HepG2 (cell line): ENCODE measurements at regions not wholly inside any gene's neighbourhood (a gene's known extent, or its start where the extent isn't known, plus 50 kb on each side); places are given as distances from the start of the nearest gene placed in this dataset.

Experiments
- ATAC-seq: fragments of 200-7000 bp; cut with Tn5 transposase; 3 replicates; pipeline ENCODE4 v1.9.1; 2020; ENCODE audit warnings: mild to moderate bottlenecking, moderate library complexity
- BruUV-seq: library from RNA; stranded (reverse); fragments of 400-500 nt; replicated peaks from 2 replicates; lab custom pipeline; 2021; lab: Mats Ljungman, UMichigan
- CTCF ChIA-PET: fragments of 300-600 bp; formaldehyde crosslinking; extraction: SDS; loops from one replicate; lab custom pipeline; 2021; ENCODE audit warnings: low total read pairs, inconsistent platforms, low intra/inter-chr PET ratio; lab: Yijun Ruan, JAX
- POLR2A ChIA-PET: fragments of 350-600 bp; sonication (Branson Sonifier 250); formaldehyde crosslinking; loops from one replicate; lab custom pipeline; 2020; ENCODE audit warnings: antibody characterized with exemption, inconsistent platforms; lab: Yijun Ruan, JAX
- DNase-seq: peaks from one replicate; pipeline ENCODE4 v3.0.0-alpha.2; 2015; ENCODE audit warnings: low spot score
- FAIRE-seq: peaks from 3 replicates; lab custom pipeline; 2011; peaks lifted over from hg19 to GRCh38; lab: Jason Lieb, UNC
- H2AFZ ChIP-seq: one replicate; pipeline ENCODE4 v1.6.1; 2011; ENCODE audit warnings: low read length, inconsistent platforms
- H3K27ac ChIP-seq: fragments of 300-600 bp; 3 replicates; pipeline ENCODE4 v1.8.0; 2011; ENCODE audit warnings: mixed run types, mild to moderate bottlenecking, mixed read lengths, low read length, inconsistent platforms; ENCODE audit not compliant: insufficient read depth; ENCODE audit errors: extremely low read length
- H3K27me3 ChIP-seq, 2 experiments: fragments of 200-600 bp in 1 of 2; 2 replicates in 1 of 2; 3 replicates in 1 of 2; pipeline versions ENCODE4 v1.6.0 to v1.8.0; 2011; ENCODE audit warnings: low read length in 2 of 2, mild to moderate bottlenecking in 2 of 2, moderate library complexity in 2 of 2, inconsistent platforms in 1 of 2; ENCODE audit not compliant: insufficient read depth in 2 of 2, control insufficient read depth in 1 of 2
- H3K36me3 ChIP-seq, 2 experiments: fragments of 200-600 bp in 1 of 2; replicated peaks in 1 of 2; 2 replicates in 1 of 2; 3 replicates in 1 of 2; pipeline versions ENCODE4 v1.5.1 to v1.8.0; 2011; ENCODE audit warnings: low read length in 2 of 2, inconsistent platforms in 1 of 2; ENCODE audit not compliant: insufficient read depth in 2 of 2, control insufficient read depth in 1 of 2
- H3K4me1 ChIP-seq: 2 replicates; pipeline ENCODE4 v1.5.1; 2012; ENCODE audit warnings: low read length, inconsistent platforms; ENCODE audit not compliant: insufficient read depth
- H3K4me2 ChIP-seq: 2 replicates; pipeline ENCODE4 v1.6.0; 2011; ENCODE audit warnings: low read depth, low read length, inconsistent platforms
- H3K4me3 ChIP-seq, 3 experiments: fragments of 200-600 bp in 1 of 3; sonication (generic), shearing (Covaris generic) in 1 of 3; replicated peaks in 1 of 3; 2 replicates each; pipeline ENCODE4 v1.5.1; 2011 to 2016; ENCODE audit warnings: low read length in 3 of 3, inconsistent platforms in 2 of 3, low read depth in 2 of 3, mild to moderate bottlenecking in 2 of 3, control low read depth in 1 of 3, mixed read lengths in 1 of 3; ENCODE audit not compliant: insufficient read depth in 1 of 3
- H3K79me2 ChIP-seq: one replicate; pipeline ENCODE4 v1.6.1; 2011; ENCODE audit warnings: low read length, inconsistent platforms; ENCODE audit not compliant: insufficient read depth
- H3K9ac ChIP-seq: 2 replicates; pipeline ENCODE4 v1.6.0; 2011; ENCODE audit warnings: mild to moderate bottlenecking, low read depth, low read length, inconsistent platforms; ENCODE audit not compliant: insufficient read depth
- H3K9me3 ChIP-seq: 2 replicates; pipeline ENCODE4 v1.5.1; 2012; ENCODE audit warnings: mild to moderate bottlenecking, low read length
- H4K20me1 ChIP-seq: 2 replicates; pipeline ENCODE4 v1.6.0; 2011; ENCODE audit warnings: inconsistent platforms, mild to moderate bottlenecking, low read length, moderate library complexity; ENCODE audit not compliant: insufficient read depth
- AKAP8 ChIP-seq: sonication (generic); formaldehyde crosslinking; IDR thresholded peaks from 2 replicates; pipeline ENCODE4 v1.5.1; 2020; ENCODE audit warnings: mild to moderate bottlenecking, missing genetic modification reagents
- BATF2 ChIP-seq: sonication (generic); formaldehyde crosslinking; IDR thresholded peaks from 2 replicates; pipeline ENCODE4 v1.8.0; 2022; ENCODE audit warnings: mild to moderate bottlenecking, missing genetic modification reagents, moderate library complexity
- CEBPB ChIP-seq: IDR thresholded peaks from 2 replicates; pipeline ENCODE4 v1.6.1; 2011; ENCODE audit warnings: low read depth, low read length, improper control_type of control experiment, borderline replicate concordance
- CREM ChIP-seq, 2 experiments: sonication (generic) in 1 of 2; formaldehyde crosslinking in 1 of 2; IDR thresholded peaks; 2 replicates each; pipeline versions ENCODE4 v1.4.0 to v1.6.1; 2016 to 2020; ENCODE audit warnings: antibody characterized with exemption in 1 of 2, mild to moderate bottlenecking in 1 of 2, missing genetic modification reagents in 1 of 2
- DNMT1 ChIP-seq: sonication (generic); formaldehyde crosslinking; IDR thresholded peaks from 2 replicates; pipeline ENCODE4 v1.5.1; 2020; ENCODE audit warnings: mild to moderate bottlenecking, missing genetic modification reagents
- ELF1 ChIP-seq: sonication (generic); formaldehyde crosslinking; IDR thresholded peaks from 2 replicates; pipeline ENCODE4 v1.4.0; 2020; ENCODE audit warnings: missing genetic modification reagents
- FLYWCH1 ChIP-seq: sonication (generic); formaldehyde crosslinking; IDR thresholded peaks from 2 replicates; pipeline ENCODE4 v1.8.1; 2023; ENCODE audit warnings: mild to moderate bottlenecking, missing genetic modification reagents
- KDM3A ChIP-seq: IDR thresholded peaks from 2 replicates; pipeline ENCODE4 v1.6.1; 2018; ENCODE audit warnings: low read depth, missing compliant biosample characterization
- KMT2A ChIP-seq: sonication (generic); formaldehyde crosslinking; IDR thresholded peaks from 2 replicates; pipeline ENCODE4 v1.4.0; 2020; ENCODE audit warnings: missing genetic modification reagents
- NAIF1 ChIP-seq: sonication (generic); formaldehyde crosslinking; IDR thresholded peaks from 2 replicates; pipeline ENCODE4 v1.5.0; 2020; ENCODE audit warnings: mild to moderate bottlenecking, missing genetic modification reagents, borderline replicate concordance
- NFATC3 ChIP-seq: sonication (generic); formaldehyde crosslinking; IDR thresholded peaks from 2 replicates; pipeline ENCODE4 v1.5.1; 2020; ENCODE audit warnings: mild to moderate bottlenecking, missing genetic modification reagents
- NFE2 ChIP-seq: sonication (generic); formaldehyde crosslinking; IDR thresholded peaks from 2 replicates; pipeline ENCODE4 v1.4.0; 2020; ENCODE audit warnings: missing genetic modification reagents
- RFX1 ChIP-seq: fragments of 450-650 bp; IDR thresholded peaks from 2 replicates; pipeline ENCODE4 v1.6.1; 2017
- RFX5 ChIP-seq: IDR thresholded peaks from 2 replicates; pipeline ENCODE4 v1.6.1; 2011; ENCODE audit warnings: low read depth, low read length, improper control_type of control experiment
- SIN3B ChIP-seq: fragments of 150-350 bp; IDR thresholded peaks from 2 replicates; pipeline ENCODE4 v1.6.1; 2014; ENCODE audit warnings: low read length
- SOX5 ChIP-seq: IDR thresholded peaks from 2 replicates; pipeline ENCODE4 v1.6.1; 2016; ENCODE audit warnings: borderline replicate concordance
- THYN1 ChIP-seq: sonication (generic); formaldehyde crosslinking; IDR thresholded peaks from 2 replicates; pipeline ENCODE4 v1.8.1; 2023; ENCODE audit warnings: low read depth, mild to moderate bottlenecking, moderate library complexity, missing genetic modification reagents, borderline replicate concordance
- ZFYVE20 ChIP-seq: sonication (generic); formaldehyde crosslinking; IDR thresholded peaks from 2 replicates; pipeline ENCODE4 v1.8.0; 2023; ENCODE audit warnings: low read depth, mild to moderate bottlenecking, moderate library complexity, missing genetic modification reagents, borderline replicate concordance
- ZNF225 ChIP-seq: sonication (generic); formaldehyde crosslinking; IDR thresholded peaks from 2 replicates; pipeline ENCODE4 v1.4.0; 2020; ENCODE audit warnings: mild to moderate bottlenecking, missing genetic modification reagents
- ZNF552 ChIP-seq: sonication (generic); formaldehyde crosslinking; IDR thresholded peaks from 2 replicates; pipeline ENCODE4 v1.9.0; 2022; ENCODE audit warnings: missing genetic modification reagents, mild to moderate bottlenecking, borderline replicate concordance
- WGBS: methylation state at CpG from one replicate; pipeline ENCODE4 v1.1.6; 2017; ENCODE audit warnings: low lambda C conversion rate; 5-methylcytosine and 5-hydroxymethylcytosine counted together
- in situ Hi-C: cut with HindIII; loops from 2 replicates; pipeline ENCODE4 v1.10.0; 2017; ENCODE audit warnings: low pct_unique_long_range_greater_than_20kb; ENCODE audit not compliant: extremely low pct_ligation_motif_present
- intact Hi-C: fragments of 100-400 bp; cut with micrococcal nuclease; formaldehyde crosslinking; loops from one replicate; pipeline ENCODE4 v1.10.0; 2022; ENCODE audit not compliant: unreplicated experiment

GRCh38 chr20:60652615-60653014 lies 599.4 kb upstream of the CDH4 start (continued):
- no peak for TF ChIP-seq ZNF225
- TF ChIP-seq FLYWCH1 (CRISPR knock-in tag) = no peak
- TF ChIP-seq NAIF1 (CRISPR knock-in tag) = no peak
- TF ChIP-seq KDM3A = no peak

- TF ChIP-seq CEBPB (peak; percentile 62; the same call in 1 of the 2 replicates), DNMT1 (CRISPR knock-in tag) (no peak)
- H3K4me2 ChIP-seq = no peak overlapping the region
- no peak overlapping the region for H3K9ac ChIP-seq
- ATAC-seq = no peak
- no TSS peak for BruUV-seq
- no peak overlapping the region for H2AFZ ChIP-seq
- H3K4me3 ChIP-seq = no peak overlapping the region
- POLR2A ChIA-PET = no interaction called here
- in situ Hi-C loops (no loop called here), intact Hi-C loops (no loop called here)
- H3K4me1 ChIP-seq = no peaks in the 10 kb centered on the region
- no peak for DNase-seq
- H3K9me3 ChIP-seq = peaks cover 92% of the 10 kb centered on the region
- H3K36me3 ChIP-seq = no peaks in the 10 kb centered on the region
- no peaks in the 10 kb centered on the region for H4K20me1 ChIP-seq
- CTCF ChIA-PET = no interaction called here
- no peaks in the 10 kb centered on the region for H3K79me2 ChIP-seq
- no peak overlapping the region for H3K27ac ChIP-seq
- no peak for FAIRE-seq
- no peaks in the 10 kb centered on the region for H3K27me3 ChIP-seq
- WGBS = 0% methylated on average over 2 of the region's 2 CpGs
Observed at GRCh38 chr20:60653111-60653845, 598.8 kb upstream of the CDH4 start.

GRCh38 chr20:60658681-60659080 lies 593.4 kb upstream of the CDH4 start:
- Histone ChIP-seq H3K4me2 (no peak overlapping the region), H3K36me3 (no peaks in the 10 kb centered on the region), H3K27ac (no peak overlapping the region), H4K20me1 (no peaks in the 10 kb centered on the region), H3K4me3 (no peak overlapping the region), H3K9me3 (peaks cover 61% of the 10 kb centered on the region), H3K27me3 (no peaks in the 10 kb centered on the region), H3K9ac (no peak overlapping the region), H2AFZ (no peak overlapping the region), H3K4me1 (no peaks in the 10 kb centered on the region), H3K79me2 (no peaks in the 10 kb centered on the region)
- intact Hi-C loops = no loop called here
- 7% methylated on average over 8 of the region's 13 CpGs for WGBS
- no TSS peak for BruUV-seq
- in situ Hi-C loops = no loop called here
- ATAC-seq = no peak
- FAIRE-seq = no peak
- no peak for DNase-seq
- CTCF ChIA-PET = no interaction called here
- POLR2A ChIA-PET = no interaction called here
- no peak for TF ChIP-seq THYN1 (CRISPR knock-in tag)
- TF ChIP-seq NFE2 (CRISPR knock-in tag) = no peak
- no peak for TF ChIP-seq SOX5 (CRISPR knock-in tag)
- no peak for TF ChIP-seq ELF1 (CRISPR knock-in tag)
- TF ChIP-seq NFATC3 (CRISPR knock-in tag) = no peak
- TF ChIP-seq AKAP8 (CRISPR knock-in tag) = no peak
- TF ChIP-seq RFX1 = no peak
- no peak for TF ChIP-seq KMT2A (CRISPR knock-in tag)
- no peak for TF ChIP-seq SIN3B
- TF ChIP-seq ZFYVE20 (CRISPR knock-in tag) = no peak
- TF ChIP-seq BATF2 (CRISPR knock-in tag) = no peak
- no peak for TF ChIP-seq ZNF552
- no peak for TF ChIP-seq RFX5
- TF ChIP-seq CREM (IDR thresholded peaks at IDR 0.05) = no peak
- TF ChIP-seq CREM (CRISPR knock-in tag; IDR thresholded peaks at IDR 0.05) = no peak
